ENCODE measurements at regions not wholly inside any gene's neighbourhood (a gene's known extent, or its start where the extent isn't known, plus 50 kb on each side); places are given as distances from the start of the nearest gene placed in this dataset.
"Not testable (repeated sequence)": the region's sequence is repeated elsewhere in the genome, so short reads cannot be mapped to it uniquely, and the experiment has no call there.

GRCh38 chr14:105971593-105972500 is 445.5 kb downstream of the TMEM121 start:
- DNase-seq (ENCODE audit: low spot score), result no peak

DNA sequence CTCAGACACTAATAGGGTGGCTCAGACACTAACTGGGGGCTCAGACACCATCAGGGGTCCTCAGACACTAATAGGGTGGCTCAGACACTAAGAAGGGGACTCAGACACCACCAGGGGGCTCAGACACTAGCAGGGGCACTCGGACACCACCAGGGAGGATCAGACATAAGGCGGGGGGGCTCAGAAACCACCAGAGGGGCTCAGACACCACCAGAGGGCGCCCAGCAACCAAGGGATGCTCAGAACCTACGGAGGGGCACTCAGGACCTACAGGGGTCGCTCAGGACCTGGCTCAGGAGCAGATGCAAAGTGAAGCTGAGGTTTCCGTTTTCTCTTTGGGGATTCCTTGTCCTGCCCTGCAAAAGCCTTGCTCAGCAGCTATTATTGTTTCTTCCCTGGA is 448.5 kb downstream of the TMEM121 start:
- no peak for DNase-seq (ENCODE audit: low spot score)

DNA sequence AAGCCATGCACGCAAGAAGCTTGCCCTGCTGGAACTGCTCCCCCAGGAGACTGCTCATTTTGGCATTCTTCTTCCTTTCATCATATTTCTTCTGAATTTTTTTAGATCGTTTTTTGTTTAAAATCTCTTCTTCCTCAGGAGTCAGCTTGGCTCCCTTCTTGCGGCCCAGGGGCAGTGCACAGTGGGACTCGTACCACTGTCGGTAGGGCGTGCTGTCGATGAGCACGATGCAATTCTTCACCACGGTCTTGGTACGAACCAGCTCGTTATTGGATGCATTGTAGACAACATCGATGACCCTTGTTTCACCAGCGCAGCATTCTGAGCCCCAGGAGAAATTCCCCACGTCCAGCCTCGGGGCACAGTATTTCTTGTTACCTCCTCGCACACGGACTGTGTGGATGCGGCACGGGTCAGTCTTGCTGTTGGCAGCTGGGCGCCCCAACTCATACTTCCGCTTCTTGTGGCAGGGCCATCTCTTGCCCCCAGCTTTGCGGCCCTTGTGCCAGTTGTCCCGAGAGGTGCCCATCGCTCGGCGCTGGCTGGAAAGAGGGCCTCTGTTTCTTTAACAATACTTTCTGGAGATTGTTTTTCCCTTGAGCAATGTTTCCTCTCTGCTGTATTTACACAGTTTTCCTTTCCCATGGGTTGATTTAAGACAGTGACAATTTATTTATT is 452.4 kb downstream of the TMEM121 start:
- DNase-seq (ENCODE audit: low spot score), result no peak

DNA sequence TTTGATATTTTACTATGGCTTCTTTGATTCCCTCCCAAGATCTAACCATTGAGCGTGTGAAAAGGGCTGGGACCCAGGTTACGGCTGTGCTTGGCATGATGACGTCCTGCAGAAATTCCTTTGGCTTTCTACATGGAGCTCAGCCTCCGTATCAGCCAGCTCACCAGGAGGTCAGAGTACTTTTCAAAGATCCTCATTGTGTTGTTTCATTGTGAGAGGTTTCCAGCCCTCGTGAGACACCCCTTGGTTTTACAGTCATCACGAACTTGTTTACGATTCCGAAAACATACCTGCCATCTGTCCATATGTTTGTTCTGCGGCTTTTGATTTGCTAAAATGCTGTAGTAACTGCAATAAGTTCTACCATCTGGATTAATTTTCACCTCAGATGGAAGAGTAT is 453.1 kb downstream of the TMEM121 start:
- no peak for DNase-seq (ENCODE audit: low spot score)

DNA sequence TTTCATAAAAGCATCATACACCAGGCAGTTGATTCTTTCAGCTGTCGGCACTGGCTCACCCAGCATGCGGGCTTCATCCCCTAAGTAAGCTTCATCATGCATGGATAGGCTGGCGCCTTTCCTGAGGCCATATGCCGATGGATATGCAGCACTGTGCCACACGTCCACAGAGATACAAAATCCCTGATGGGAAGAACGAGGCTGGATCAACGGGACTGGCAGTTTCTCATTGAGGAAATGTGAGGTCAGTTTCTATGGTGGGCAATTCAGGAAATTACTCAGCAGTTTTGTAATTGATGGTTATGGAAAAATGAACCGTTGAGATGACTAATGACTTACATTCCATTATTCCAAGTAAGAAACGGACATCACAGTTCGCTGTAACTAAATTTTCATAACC is 453.8 kb downstream of the TMEM121 start:
- no peak for DNase-seq (ENCODE audit: low spot score)

DNA sequence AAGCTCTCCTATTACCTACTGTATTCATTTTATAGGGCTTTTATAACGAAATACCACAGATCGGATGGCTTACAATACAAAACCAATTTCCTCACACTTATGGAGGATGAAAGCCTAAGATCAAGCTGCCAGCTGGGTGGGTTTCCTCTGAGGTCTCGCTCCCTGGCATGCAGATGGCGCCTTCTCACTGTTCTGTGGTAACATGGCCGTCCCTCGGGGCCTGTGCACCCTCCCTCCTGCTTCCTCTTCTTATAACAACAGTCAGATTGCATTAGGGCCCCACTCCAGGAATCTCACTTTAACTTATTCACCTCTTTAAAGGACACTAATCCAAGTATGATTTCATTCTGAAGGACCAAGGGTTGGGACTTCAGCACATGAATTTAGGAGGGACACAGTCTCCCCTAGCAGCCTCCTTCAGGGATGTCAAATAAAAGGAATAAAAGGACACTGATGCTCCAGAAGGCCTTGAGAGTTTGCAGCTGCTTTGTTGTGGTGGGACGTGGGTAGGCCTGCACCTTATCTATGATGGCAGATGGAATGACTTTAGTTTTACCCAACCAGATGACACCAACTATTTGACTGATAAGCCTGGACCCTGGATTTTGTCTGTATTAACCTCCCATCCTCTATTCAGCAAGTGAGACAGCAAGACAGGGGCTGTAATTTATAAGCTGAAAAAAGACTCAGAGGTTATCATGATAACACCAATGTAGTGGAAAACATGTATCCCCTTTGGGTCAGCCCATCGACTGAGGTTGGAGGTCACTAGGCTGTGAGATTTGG is 455.3 kb downstream of the TMEM121 start:
- not testable (repeated sequence) for DNase-seq (ENCODE audit: low spot score)

- DNase-seq (ENCODE audit: low spot score), result no peak
Measured at GRCh38 chr14:105982664-105983063, 456.3 kb downstream of the TMEM121 start.

GRCh38 chr14:105986894-105987284 is 460.5 kb downstream of the TMEM121 start:
- no peak for DNase-seq (ENCODE audit: low spot score)

DNA sequence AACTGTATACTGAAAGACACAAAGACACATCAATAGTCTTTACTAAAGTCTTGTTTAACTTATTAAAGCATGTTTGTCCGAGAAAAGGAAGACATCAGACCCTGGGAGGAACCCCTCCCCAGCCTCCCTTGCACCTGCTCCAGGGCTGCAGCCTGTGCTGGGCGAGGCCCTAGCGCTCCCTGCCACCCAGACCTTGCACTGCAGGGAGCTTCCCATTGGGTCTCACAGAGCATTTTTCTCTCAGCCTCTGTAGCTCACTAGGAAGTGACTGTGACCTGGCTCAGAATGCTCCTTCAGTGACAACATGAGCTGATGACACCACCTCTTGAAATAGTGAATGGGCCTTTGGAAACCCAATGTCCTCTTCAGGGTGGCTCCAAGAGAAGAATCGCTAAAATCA is 461.2 kb downstream of the TMEM121 start:
- no peak for DNase-seq (ENCODE audit: low spot score)

GRCh38 chr14:105989566-105990302 is 463.4 kb downstream of the TMEM121 start:
- DNase-seq (ENCODE audit: low spot score), result no peak

GRCh38 chr14:105991677-105992076 is 465.3 kb downstream of the TMEM121 start:
- not testable (repeated sequence) for DNase-seq (ENCODE audit: low spot score)

DNA sequence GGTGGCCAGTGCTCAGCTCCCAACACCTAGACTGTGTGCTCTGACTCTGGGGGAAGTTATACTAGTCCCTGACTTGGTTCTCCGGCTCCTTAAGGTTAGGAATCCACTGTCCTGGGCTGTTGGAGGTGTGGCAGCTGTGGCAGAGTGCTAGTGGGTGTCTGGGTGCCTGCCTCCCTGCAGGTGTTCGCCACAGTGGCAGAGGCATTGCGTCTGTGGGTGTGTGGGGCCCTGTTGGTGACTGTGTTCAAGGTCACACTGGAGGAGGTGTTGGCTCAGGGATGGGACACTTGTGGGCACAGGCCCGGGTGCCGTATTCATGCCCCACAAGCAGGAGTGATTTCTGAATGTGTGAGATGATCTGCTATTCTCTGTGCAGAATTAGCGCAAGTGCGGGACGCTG is 467.4 kb downstream of the TMEM121 start:
- DNase-seq (ENCODE audit: low spot score), result no peak

DNA sequence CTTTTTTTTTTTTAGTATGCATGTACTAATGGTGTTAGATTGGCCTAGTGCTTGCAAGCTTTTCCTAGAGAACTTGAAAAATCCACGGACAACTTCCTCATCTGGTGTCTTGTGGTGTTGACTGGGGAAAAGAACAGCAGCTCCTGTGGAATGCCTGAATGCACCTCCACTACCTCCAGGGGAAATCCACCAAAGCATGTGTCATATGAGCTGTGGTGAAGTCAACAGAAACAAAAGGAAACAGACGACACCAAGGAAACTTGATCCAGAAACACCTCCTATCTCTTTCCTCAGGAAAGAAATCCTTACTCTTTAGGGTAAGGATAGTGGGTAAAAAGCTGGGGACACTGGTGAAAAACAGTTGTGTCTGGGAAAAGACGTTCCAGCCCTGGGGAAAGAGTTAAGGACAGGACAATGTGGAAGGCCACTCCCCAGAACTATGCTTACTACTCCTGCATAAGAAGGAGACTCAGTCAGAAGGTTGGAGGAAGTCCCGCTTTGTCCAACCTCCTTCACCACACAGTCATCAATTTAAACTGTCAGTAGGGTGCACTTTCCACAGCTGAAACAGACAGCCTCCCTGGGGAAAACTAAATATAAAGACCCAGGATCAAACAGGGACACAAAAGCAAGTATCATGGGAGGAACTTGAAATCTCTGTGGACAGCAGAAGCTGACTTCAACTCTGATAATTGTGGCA is 468.8 kb downstream of the TMEM121 start:
- not testable (repeated sequence) for DNase-seq (ENCODE audit: low spot score)

DNA sequence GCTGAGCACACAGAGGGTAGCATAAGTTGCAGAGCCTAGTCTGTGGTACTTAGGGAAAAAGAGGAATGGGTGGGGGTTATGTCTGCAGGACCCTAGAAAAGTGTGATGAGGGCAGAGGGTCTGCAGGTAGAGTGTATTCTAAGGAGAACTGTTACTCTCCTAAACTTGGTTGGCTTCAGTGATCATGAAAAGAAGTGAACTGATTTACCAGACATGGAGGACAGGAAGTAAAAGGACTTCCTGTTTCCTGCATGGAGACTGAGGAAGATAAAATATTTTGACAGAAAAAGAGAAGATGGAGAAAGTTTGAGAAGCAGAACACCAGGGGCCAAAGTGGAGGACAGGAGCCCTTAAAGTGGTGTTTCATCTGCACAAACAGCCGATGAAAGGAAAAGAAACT is 472.2 kb downstream of the TMEM121 start:
- not testable (repeated sequence) for DNase-seq (ENCODE audit: low spot score)

DNA sequence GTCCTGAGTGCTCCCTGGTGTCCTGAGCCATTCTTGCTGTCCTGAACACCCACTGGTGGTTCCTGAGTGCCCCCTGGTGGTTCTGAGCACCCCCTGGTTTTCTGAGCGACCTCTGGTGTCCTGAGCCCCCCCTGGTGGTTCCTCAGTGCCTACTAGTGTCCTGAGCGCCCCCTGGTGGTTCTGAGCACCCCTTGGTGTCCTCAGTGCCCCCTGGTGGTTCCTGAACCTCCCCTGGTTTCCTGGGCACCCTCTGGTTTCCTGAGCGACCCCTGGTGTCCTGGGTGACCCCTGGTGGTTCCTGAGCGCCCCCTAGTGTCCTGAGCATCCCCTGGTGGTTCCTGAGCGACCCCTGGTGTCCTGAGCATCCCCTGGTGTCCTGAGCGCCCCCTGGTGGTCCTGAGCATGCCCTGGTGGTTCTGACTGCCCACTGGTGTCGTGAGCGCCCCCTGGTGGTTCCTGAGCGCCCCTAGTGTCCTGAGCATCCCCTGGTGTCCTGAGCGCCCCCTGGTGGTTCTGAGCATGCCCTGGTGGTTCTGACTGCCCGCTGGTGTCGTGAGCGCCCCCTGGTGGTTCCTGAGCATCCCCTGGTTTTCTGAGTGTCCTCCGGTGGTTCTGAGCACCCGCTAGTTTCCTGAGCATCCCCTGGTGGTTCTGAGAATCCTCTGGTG is 473.1 kb downstream of the TMEM121 start:
- DNase-seq (ENCODE audit: low spot score), result no peak

GRCh38 chr14:106000029-106000511 is 473.7 kb downstream of the TMEM121 start:
- not testable (repeated sequence) for DNase-seq (ENCODE audit: low spot score)

DNA sequence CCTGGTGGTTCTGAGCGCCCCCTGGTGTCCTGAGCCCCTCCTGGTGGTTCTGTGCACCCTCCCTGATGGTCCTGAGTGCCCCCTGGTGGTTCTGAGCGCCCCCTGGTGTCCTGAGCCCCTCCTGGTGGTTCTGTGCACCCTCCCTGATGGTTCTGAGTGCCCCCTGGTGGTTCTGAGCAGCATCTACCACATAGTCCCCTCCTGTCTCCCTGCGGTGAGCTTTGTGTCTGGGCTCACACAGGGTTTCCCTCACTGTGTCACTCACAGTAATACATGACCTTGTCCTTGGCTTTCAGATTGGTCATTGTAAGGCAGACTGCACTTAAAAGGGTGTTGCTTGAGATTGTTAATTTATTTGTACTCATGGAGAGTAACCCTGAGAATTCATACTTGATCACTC is 474.9 kb downstream of the TMEM121 start:
- not testable (repeated sequence) for DNase-seq (ENCODE audit: low spot score)

GRCh38 chr14:106003351-106003750 is 477.0 kb downstream of the TMEM121 start:
- no peak for DNase-seq (ENCODE audit: low spot score)

- DNase-seq (ENCODE audit: low spot score), result not testable (repeated sequence)
Measured at GRCh38 chr14:106004937-106005795, 478.8 kb downstream of the TMEM121 start.
